ENCODE measurements at regions not wholly inside any gene's neighbourhood (a gene's known extent, or its start where the extent isn't known, plus 50 kb on each side); places are given as distances from the start of the nearest gene placed in this dataset.

DNA sequence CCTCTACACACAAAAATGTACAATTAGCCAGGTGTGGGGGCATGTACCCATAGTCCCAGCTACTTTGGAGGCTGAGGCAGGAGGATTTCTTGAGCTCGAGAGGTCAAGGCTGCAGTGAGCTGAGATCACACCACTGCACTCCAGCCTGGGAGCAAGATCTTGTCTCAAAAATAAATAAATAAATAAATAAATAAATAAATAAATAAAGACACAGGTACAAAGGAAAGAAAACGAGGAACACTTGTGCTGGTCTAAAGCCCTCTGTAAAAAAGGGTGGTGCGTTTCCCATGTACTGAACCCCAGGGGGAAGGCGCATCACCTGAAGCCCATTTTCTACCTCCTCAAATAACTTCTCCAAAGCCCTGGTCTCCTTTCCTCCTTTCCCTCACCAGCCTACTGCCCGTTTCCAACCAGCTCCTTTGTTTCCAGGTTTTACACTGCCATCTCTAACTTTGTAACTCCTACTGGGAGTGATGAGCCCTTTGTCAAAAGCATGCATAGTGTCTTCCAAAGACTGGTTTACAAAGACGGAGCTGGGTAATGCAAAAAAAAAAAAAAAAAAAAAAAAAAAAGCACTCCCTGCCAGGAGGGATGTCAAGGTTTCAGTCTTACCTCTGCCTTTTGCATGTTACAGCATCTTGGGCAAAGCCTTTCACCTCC is 81.5 kb upstream of the SOX4 start:
- TF ChIP-seq CTCF (IDR thresholded peaks at IDR 0.05; ENCODE audit: extremely low read depth, insufficient read depth, missing control alignments), result no peak
- DNase-seq (ENCODE audit: low spot score), result no peak
- in situ Hi-C loops (cut with MboI; ENCODE audit: low pct_unique_long_range_greater_than_20kb, low sequenced_read_pairs, unreplicated experiment), result no loop called here

- no peak for DNase-seq (ENCODE audit: low spot score)
- in situ Hi-C loops (cut with MboI; ENCODE audit: low pct_unique_long_range_greater_than_20kb, low sequenced_read_pairs, unreplicated experiment), result no loop called here
- TF ChIP-seq CTCF (IDR thresholded peaks at IDR 0.05; ENCODE audit: extremely low read depth, insufficient read depth, missing control alignments), result no peak
These were observed 79.3 kb upstream of the SOX4 start for GRCh38 chr6:21514288-21514687.

DNA sequence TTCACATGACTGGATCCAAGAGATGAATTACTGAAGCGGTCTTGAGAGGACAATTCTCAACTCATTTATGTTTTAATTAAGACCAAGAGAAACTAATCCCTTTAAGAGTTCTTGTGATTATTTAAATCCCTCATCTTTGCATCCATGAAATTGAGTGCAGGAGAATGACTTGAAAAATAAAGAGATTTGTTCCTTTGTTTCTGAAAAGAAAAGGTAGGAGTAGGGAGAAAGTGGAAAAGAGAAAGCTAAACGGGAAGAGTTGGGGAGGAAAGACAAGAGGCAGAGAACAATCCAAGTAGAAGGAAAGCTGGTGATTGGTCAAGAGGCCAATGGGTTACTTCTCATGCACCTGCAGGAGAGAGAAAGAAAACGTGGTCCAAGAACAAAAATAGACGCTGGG is 75.2 kb upstream of the SOX4 start:
- in situ Hi-C loops (cut with MboI; ENCODE audit: low pct_unique_long_range_greater_than_20kb, low sequenced_read_pairs, unreplicated experiment), result no loop called here
- no peak for DNase-seq (ENCODE audit: low spot score)
- no peak for TF ChIP-seq CTCF (IDR thresholded peaks at IDR 0.05; ENCODE audit: extremely low read depth, insufficient read depth, missing control alignments)

DNA sequence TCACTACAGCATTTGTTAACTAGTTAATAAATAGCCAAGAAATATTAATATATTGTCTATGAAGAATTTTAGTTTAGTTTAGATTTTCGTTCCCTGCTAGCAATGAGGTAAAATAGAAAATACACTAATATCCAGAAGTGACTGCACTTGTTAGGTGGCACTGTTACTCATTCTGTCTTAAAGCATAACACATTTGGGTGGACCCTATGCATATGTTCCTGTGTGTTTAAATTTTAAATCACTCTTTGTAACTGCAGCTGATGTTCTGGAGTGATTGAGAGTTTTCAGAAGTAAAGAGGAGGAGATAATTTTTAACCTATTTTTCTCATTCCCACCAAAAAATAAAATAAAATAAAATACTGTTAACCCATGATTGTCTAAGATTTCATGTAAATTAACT is 73.9 kb upstream of the SOX4 start:
- in situ Hi-C loops (cut with MboI; ENCODE audit: low pct_unique_long_range_greater_than_20kb, low sequenced_read_pairs, unreplicated experiment), result no loop called here
- no peak for TF ChIP-seq CTCF (IDR thresholded peaks at IDR 0.05; ENCODE audit: extremely low read depth, insufficient read depth, missing control alignments)
- DNase-seq (ENCODE audit: low spot score), result no peak

DNA sequence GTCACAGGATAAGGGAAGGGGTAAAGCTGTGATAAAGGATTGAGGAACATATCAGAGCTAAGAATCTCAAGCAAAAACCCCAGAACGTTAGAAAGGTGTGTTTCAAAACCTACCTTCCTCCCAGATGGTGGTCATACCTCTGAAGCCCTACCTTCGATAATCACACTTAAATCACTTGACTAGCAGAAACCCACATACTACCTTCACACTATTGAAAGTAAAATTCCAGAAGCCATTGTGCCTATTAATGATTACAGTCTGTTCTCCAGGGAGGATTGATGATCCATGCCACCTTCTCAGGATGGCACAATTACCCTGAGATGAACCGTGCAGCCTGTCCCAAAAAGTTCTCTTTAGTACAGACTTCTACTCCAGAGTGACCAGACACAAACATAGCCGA is 72.3 kb upstream of the SOX4 start:
- in situ Hi-C loops (cut with MboI; ENCODE audit: low pct_unique_long_range_greater_than_20kb, low sequenced_read_pairs, unreplicated experiment), result no loop called here
- no peak for TF ChIP-seq CTCF (IDR thresholded peaks at IDR 0.05; ENCODE audit: extremely low read depth, insufficient read depth, missing control alignments)
- no peak for DNase-seq (ENCODE audit: low spot score)

- no peak for TF ChIP-seq CTCF (IDR thresholded peaks at IDR 0.05; ENCODE audit: extremely low read depth, insufficient read depth, missing control alignments)
- in situ Hi-C loops (cut with MboI; ENCODE audit: low pct_unique_long_range_greater_than_20kb, low sequenced_read_pairs, unreplicated experiment), result no loop called here
- DNase-seq (ENCODE audit: low spot score), result no peak
These were observed 71.3 kb upstream of the SOX4 start for GRCh38 chr6:21522143-21522747.
